HL-60 (cell line): ENCODE measurements at regions not wholly inside any gene's neighbourhood (a gene's known extent, or its start where the extent isn't known, plus 50 kb on each side); places are given as distances from the start of the nearest gene placed in this dataset.

Experiments
- CTCF ChIP-seq: IDR thresholded peaks from one replicate; pipeline ENCODE4 v1.5.1; 2011; ENCODE audit warnings: low read length, control low read depth, inconsistent platforms; ENCODE audit not compliant: insufficient read depth
- GABPA ChIP-seq: IDR thresholded peaks from 2 replicates; pipeline ENCODE4 v1.6.1; 2012; ENCODE audit warnings: low read depth
- POLR2AphosphoS5 ChIP-seq: IDR thresholded peaks from 2 replicates; pipeline ENCODE4 v1.6.1; 2012; ENCODE audit warnings: low read depth
- REST ChIP-seq: IDR thresholded peaks from 2 replicates; pipeline ENCODE4 v1.6.1; 2012; ENCODE audit warnings: low read depth; ENCODE audit not compliant: insufficient replicate concordance

- no peak for TF ChIP-seq GABPA
- TF ChIP-seq CTCF, result no peak
- TF ChIP-seq POLR2AphosphoS5, result no peak
- TF ChIP-seq REST, result no peak
Observed at GRCh38 chr5:54721951-54722654, 204.5 kb downstream of the SNX18 start.
